Colonic mucosa (tissue), 4 donors: ENCODE measurements at regions not wholly inside any gene's neighbourhood (a gene's known extent, or its start where the extent isn't known, plus 50 kb on each side); places are given as distances from the start of the nearest gene placed in this dataset.

ENCODE experiments used
- DNase-seq: peaks from one replicate; pipeline ENCODE4 v3.0.0-alpha.2; 2020
- H3K27ac ChIP-seq: fragments of 200-600 bp; one replicate; pipeline ENCODE4 v1.8.0; 2021
- H3K27me3 ChIP-seq: fragments of 200-600 bp; one replicate; pipeline ENCODE4 v1.8.0; 2021
- H3K36me3 ChIP-seq: fragments of 200-600 bp; one replicate; pipeline ENCODE4 v1.8.0; 2021
- H3K4me1 ChIP-seq: fragments of 200-600 bp; one replicate; pipeline ENCODE4 v1.8.0; 2021; ENCODE audit warnings: mild to moderate bottlenecking
- H3K4me3 ChIP-seq: fragments of 200-600 bp; one replicate; pipeline ENCODE4 v1.8.0; 2021
- H3K9ac ChIP-seq, 2 donors: one replicate each; pipeline ENCODE4 v1.7.0; 2013; ENCODE audit warnings: control low read depth in 2 of 2, low read depth in 2 of 2, low read length in 2 of 2
- H3K9me3 ChIP-seq: fragments of 200-600 bp; one replicate; pipeline ENCODE4 v1.8.0; 2021
- intact Hi-C: fragments of 100-400 bp; cut with DNase I; formaldehyde crosslinking; loops from one replicate; pipeline ENCODE4 v1.14.1; 2022
- TF ChIP-seq, protein P1 (sequence below): fragments of 200-600 bp; IDR thresholded peaks from one replicate; pipeline ENCODE4 v1.8.0; 2022; ENCODE audit warnings: antibody characterized with exemption, mild to moderate bottlenecking
- donor health status: healthy.
- donor health status: DM: no; HTN: no; CAD: no.
- donor health status: DM: no; HTN: no; CAD: no.

DNA sequence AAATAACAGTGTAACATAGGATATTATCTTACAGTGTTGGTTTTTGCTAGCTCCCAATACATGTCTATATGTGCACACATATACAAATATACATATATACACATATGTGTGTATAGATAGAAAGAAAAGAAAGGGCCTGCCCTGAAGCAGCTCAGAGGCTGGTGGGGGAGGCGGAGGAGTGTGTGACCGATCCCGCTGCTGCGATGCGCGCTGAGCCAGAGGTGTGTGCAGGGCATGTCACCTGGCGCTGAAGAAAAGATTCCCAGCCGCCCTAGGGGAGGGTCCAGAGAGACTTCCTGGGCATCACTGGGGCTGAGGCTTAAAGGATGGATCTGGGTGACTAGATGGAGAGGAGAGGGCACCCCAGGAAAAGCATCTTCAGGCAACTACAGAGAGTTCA is 110.2 kb downstream of the FAM50B start:
- Histone ChIP-seq H3K27me3 (no peaks in the 10 kb centered on the region), H3K9ac (no peak overlapping the region), H3K27ac (no peak overlapping the region), H3K36me3 (no peaks in the 10 kb centered on the region), H3K9me3 (no peaks in the 10 kb centered on the region), H3K4me3 (no peak overlapping the region), H3K4me1 (no peaks in the 10 kb centered on the region)
- TF ChIP-seq, protein P1, sequence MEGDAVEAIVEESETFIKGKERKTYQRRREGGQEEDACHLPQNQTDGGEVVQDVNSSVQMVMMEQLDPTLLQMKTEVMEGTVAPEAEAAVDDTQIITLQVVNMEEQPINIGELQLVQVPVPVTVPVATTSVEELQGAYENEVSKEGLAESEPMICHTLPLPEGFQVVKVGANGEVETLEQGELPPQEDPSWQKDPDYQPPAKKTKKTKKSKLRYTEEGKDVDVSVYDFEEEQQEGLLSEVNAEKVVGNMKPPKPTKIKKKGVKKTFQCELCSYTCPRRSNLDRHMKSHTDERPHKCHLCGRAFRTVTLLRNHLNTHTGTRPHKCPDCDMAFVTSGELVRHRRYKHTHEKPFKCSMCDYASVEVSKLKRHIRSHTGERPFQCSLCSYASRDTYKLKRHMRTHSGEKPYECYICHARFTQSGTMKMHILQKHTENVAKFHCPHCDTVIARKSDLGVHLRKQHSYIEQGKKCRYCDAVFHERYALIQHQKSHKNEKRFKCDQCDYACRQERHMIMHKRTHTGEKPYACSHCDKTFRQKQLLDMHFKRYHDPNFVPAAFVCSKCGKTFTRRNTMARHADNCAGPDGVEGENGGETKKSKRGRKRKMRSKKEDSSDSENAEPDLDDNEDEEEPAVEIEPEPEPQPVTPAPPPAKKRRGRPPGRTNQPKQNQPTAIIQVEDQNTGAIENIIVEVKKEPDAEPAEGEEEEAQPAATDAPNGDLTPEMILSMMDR: no peak
- intact Hi-C loops: no loop called here
- no peak for DNase-seq

DNA sequence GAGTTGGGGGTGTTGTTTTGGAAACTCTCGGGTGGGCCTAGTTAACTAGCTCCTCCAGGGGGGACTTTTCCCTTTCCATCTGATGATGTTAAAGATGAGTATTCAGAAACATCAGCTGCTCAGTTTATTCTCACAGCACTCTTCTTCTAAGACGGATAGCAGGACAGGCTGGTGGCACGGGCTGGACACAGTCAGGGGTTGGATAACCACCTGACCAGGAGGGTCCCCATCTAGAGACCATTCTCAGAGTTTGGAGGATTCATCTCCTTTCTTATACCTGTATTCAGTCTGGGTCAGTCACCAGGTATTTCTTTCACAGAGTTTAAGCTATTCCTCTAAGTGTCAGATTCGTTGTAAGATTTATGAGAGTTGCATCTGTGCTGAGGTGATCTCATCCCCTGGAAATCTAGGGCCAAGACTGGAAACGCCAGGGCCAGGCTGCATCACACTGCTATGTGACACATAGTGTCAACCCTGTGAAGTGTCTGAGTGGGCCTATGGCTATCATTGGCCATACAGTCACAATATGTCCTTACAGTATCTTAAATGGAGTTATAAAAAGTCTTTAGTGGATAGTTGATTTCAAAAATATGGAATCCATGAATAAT is 111.7 kb downstream of the FAM50B start:
- Histone ChIP-seq H3K36me3 (no peaks in the 10 kb centered on the region), H3K27ac (no peak overlapping the region), H3K4me3 (no peak overlapping the region), H3K4me1 (no peaks in the 10 kb centered on the region), H3K9me3 (no peaks in the 10 kb centered on the region), H3K9ac (no peak overlapping the region), H3K27me3 (no peaks in the 10 kb centered on the region)
- DNase-seq: no peak
- intact Hi-C loops: no loop called here
- TF ChIP-seq, protein P1: no peak

DNA sequence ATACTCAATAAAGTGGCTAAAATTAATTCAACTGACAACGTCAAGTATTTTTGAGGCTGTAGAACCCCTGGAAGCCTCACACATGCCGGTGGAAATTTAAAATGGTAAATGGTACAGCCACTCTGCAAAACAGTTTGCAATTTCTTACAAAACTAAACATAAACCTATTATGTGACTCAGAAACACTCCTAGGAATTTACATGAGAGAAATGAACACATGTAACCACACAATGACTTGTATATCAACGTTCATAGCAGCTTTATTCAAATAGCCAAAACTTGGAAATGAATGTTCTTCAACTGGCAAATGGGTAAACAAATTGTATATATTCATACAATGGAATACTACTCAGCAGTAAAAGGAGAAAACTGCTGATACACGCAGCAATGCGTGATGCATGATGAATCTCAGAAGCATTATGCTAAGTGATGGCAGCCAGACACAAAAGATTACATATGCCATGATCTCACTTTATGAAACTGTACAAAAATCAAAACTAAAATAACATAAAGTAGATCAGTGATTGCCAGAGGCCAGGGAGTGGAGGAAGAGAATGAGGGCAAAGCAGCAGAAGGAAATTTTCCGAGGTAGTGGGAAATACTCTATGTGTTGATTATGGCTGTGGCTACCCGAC is 112.5 kb downstream of the FAM50B start:
- TF ChIP-seq, protein P1: no peak
- Histone ChIP-seq H3K27me3 (no peaks in the 10 kb centered on the region), H3K36me3 (no peaks in the 10 kb centered on the region), H3K4me1 (no peaks in the 10 kb centered on the region), H3K9ac (no peak overlapping the region), H3K27ac (no peak overlapping the region), H3K4me3 (no peak overlapping the region), H3K9me3 (no peaks in the 10 kb centered on the region)
- no peak for DNase-seq
- intact Hi-C loops: no loop called here

DNA sequence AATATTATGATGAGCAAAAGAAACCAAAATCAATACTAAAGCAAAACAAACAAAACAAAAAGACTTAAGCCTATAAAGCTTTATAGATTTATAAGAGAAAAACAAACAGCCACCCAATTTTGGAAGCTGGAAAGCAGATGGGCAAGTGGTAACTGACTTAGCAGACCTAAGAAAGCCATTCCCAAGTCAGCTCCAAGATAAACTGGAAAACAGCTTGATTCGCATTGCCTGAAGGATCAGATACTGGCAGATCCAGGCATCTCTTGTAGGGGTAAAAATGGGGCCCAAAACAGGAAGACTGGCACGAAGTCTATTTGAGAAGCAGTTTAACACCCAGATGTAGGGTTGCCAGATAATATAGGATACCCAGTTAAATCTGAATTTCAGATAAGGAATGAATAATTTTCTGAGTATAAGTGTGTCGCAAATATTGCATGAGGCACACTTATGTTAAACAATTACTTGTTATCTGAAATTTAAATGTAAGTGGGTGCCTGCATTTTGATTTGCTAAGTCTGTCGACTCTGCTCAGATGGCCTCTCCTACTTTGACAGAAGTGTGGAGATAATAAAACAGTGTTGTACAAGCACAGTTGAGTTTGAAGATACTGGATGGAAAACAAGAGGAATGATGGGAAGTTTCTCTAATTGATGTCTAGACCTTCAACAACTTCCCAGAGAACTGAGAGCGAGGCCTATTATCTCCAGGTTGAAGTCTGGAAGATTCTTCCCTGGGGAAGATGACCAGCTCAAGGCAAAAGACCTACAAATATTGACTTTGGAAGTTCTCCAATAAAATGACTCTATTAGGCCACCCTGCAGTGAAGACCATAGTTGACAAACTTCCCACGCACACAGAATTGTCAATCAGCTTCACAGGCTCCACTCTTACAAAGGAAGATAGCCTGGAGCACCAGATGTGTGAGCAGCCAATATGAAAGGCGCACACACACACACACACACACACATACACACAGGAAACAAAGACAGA is 113.4 kb downstream of the FAM50B start:
- TF ChIP-seq, protein P1: no peak
- Histone ChIP-seq H3K27me3 (no peaks in the 10 kb centered on the region), H3K27ac (no peak overlapping the region), H3K4me3 (no peak overlapping the region), H3K9me3 (no peaks in the 10 kb centered on the region), H3K9ac (no peak overlapping the region), H3K4me1 (no peaks in the 10 kb centered on the region), H3K36me3 (no peaks in the 10 kb centered on the region)
- intact Hi-C loops: no loop called here
- DNase-seq: no peak

DNA sequence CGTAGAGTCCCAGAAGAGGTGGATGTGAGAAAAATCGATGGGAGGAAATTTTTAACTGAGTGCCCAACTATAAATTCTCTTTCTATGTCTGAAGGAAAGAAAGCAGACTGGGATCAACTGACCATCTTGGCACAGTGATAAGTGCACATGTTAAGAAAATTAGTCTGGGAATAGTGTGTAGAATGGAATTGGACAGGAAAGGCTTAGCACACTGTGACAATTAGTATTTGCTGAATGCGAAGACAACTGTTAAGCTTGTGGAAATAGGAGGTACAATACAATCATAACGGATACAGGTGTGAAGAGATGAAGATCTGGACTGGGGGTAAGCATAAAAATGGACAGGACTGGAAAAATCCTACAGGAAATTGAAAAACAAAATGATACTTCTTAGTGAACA is 114.3 kb downstream of the FAM50B start:
- no peak overlapping the region for H3K27ac ChIP-seq
- intact Hi-C loops: no loop called here
- no peaks in the 10 kb centered on the region for H3K9me3 ChIP-seq
- no peaks in the 10 kb centered on the region for H3K27me3 ChIP-seq
- no peak for DNase-seq
- no peaks in the 10 kb centered on the region for H3K4me1 ChIP-seq
- no peaks in the 10 kb centered on the region for H3K36me3 ChIP-seq
- no peak overlapping the region for H3K9ac ChIP-seq
- H3K4me3 ChIP-seq: no peak overlapping the region
- TF ChIP-seq, protein P1: no peak
